HEK293T (cell line): ENCODE measurements at regions not wholly inside any gene's neighbourhood (a gene's known extent, or its start where the extent isn't known, plus 50 kb on each side); places are given as distances from the start of the nearest gene placed in this dataset.

Experiments
- CTCF ChIA-PET: fragments of 350-600 bp; formaldehyde crosslinking; extraction: SDS; loops from one replicate; lab custom pipeline; 2021; ENCODE audit warnings: antibody characterized with exemption, inconsistent platforms; lab: Yijun Ruan, JAX
- POLR2A ChIA-PET: fragments of 350-600 bp; formaldehyde crosslinking; extraction: SDS; loops from one replicate; lab custom pipeline; 2020; ENCODE audit warnings: antibody characterized with exemption, inconsistent platforms; lab: Yijun Ruan, JAX
- DNase-seq: peaks from one replicate; pipeline ENCODE4 v3.0.0; 2012; ENCODE audit warnings: mixed read lengths; ENCODE audit errors: extremely low spot score
- ARNT ChIP-seq: fragments of 450-650 bp; IDR thresholded peaks from 2 replicates; pipeline ENCODE4 v1.6.1; 2017; ENCODE audit warnings: mild to moderate bottlenecking
- BHLHE40 ChIP-seq: fragments of 450-650 bp; IDR thresholded peaks from 2 replicates; pipeline ENCODE4 v1.6.1; 2016; ENCODE audit warnings: mild to moderate bottlenecking, moderate library complexity, borderline replicate concordance
- CTBP1 ChIP-seq: fragments of 450-650 bp; IDR thresholded peaks from 2 replicates; pipeline ENCODE4 v1.6.1; 2016; ENCODE audit warnings: borderline replicate concordance
- ELF4 ChIP-seq: fragments of 450-650 bp; IDR thresholded peaks from 2 replicates; pipeline ENCODE4 v1.6.1; 2017; ENCODE audit warnings: antibody characterized with exemption
- FOXA1 ChIP-seq: fragments of 450-650 bp; IDR thresholded peaks from 2 replicates; pipeline ENCODE4 v1.6.1; 2016; ENCODE audit warnings: mild to moderate bottlenecking
- FOXK2 ChIP-seq: fragments of 450-650 bp; IDR thresholded peaks from 2 replicates; pipeline ENCODE4 v1.6.1; 2016; ENCODE audit warnings: mild to moderate bottlenecking
- FOXM1 ChIP-seq: fragments of 450-650 bp; IDR thresholded peaks from 2 replicates; pipeline ENCODE4 v1.6.1; 2017; ENCODE audit warnings: mild to moderate bottlenecking, borderline replicate concordance
- HDGF ChIP-seq: fragments of 450-650 bp; IDR thresholded peaks from 2 replicates; pipeline ENCODE4 v1.6.1; 2017; ENCODE audit warnings: antibody characterized with exemption, borderline replicate concordance
- L3MBTL2 ChIP-seq: fragments of 450-650 bp; conservative IDR thresholded peaks from 2 replicates; pipeline ENCODE4 v1.6.1; 2016; ENCODE audit warnings: mild to moderate bottlenecking
- LEF1 ChIP-seq: fragments of 450-650 bp; IDR thresholded peaks from 2 replicates; pipeline ENCODE4 v1.6.1; 2017; ENCODE audit warnings: mild to moderate bottlenecking, borderline replicate concordance
- NFRKB ChIP-seq: fragments of 450-650 bp; IDR thresholded peaks from 2 replicates; pipeline ENCODE4 v1.6.1; 2016; ENCODE audit warnings: mild to moderate bottlenecking, moderate library complexity
- SP1 ChIP-seq: fragments of 450-650 bp; IDR thresholded peaks from 2 replicates; pipeline ENCODE4 v1.6.1; 2017
- SUZ12 ChIP-seq: fragments of 450-650 bp; IDR thresholded peaks from 2 replicates; pipeline ENCODE4 v1.6.1; 2016; ENCODE audit warnings: mild to moderate bottlenecking
- TARDBP ChIP-seq: fragments of 450-650 bp; IDR thresholded peaks from 2 replicates; pipeline ENCODE4 v1.6.1; 2016
- ZNF384 ChIP-seq: fragments of 450-650 bp; IDR thresholded peaks from 2 replicates; pipeline ENCODE4 v1.6.1; 2016
- TF ChIP-seq, protein P1 (sequence below): fragments of 450-650 bp; IDR thresholded peaks from 2 replicates; pipeline ENCODE4 v1.6.1; 2016

DNA sequence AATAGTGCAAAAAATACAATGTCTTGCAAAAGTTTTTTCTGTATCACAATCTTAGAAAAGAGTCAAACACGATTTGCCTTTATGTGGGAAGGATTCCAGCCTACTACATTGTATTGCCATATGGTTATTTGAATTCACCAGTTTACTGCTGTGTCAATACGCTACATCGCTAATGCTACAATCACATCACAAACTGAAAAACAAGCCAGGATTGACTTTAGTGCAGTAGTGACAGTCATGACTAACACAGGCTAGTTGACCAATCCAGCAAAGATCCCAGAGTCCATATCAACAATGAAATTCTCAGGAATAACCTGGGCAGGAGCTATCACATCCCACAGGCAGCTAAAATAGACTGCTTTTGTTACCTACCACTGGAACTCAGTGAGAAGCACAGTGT lies 67.0 kb downstream of the IL12A start:
- CTCF ChIA-PET, result no interaction called here
- POLR2A ChIA-PET, result no interaction called here
- TF ChIP-seq LEF1 (no peak), ARNT (no peak), FOXK2 (no peak), L3MBTL2 (no peak), SP1 (no peak), HDGF (no peak), ZNF384 (no peak), BHLHE40 (no peak), NFRKB (no peak), ELF4 (no peak), FOXA1 (no peak), FOXM1 (no peak)
- TF ChIP-seq, protein P1, sequence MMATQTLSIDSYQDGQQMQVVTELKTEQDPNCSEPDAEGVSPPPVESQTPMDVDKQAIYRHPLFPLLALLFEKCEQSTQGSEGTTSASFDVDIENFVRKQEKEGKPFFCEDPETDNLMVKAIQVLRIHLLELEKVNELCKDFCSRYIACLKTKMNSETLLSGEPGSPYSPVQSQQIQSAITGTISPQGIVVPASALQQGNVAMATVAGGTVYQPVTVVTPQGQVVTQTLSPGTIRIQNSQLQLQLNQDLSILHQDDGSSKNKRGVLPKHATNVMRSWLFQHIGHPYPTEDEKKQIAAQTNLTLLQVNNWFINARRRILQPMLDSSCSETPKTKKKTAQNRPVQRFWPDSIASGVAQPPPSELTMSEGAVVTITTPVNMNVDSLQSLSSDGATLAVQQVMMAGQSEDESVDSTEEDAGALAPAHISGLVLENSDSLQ, result no peak
- no peak for DNase-seq

DNA sequence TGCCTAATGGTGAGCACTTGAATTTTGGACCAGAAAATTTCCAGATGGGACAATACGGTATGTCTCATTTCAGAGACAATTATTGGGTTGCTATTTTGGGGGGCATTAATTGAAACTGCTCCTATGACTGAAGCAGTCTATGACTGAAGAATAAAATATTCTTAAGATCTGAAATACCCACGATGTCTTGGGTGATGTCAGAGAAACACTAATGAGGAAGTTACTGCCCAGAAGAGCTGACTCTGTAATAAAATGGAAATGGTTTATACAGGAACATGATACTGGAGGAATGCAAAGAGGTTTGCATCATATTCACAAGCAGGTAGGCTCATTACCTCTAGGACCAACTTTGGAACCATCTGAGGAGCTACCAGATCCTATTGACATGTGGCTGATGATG lies 68.7 kb downstream of the IL12A start:
- CTCF ChIA-PET, result no interaction called here

DNA sequence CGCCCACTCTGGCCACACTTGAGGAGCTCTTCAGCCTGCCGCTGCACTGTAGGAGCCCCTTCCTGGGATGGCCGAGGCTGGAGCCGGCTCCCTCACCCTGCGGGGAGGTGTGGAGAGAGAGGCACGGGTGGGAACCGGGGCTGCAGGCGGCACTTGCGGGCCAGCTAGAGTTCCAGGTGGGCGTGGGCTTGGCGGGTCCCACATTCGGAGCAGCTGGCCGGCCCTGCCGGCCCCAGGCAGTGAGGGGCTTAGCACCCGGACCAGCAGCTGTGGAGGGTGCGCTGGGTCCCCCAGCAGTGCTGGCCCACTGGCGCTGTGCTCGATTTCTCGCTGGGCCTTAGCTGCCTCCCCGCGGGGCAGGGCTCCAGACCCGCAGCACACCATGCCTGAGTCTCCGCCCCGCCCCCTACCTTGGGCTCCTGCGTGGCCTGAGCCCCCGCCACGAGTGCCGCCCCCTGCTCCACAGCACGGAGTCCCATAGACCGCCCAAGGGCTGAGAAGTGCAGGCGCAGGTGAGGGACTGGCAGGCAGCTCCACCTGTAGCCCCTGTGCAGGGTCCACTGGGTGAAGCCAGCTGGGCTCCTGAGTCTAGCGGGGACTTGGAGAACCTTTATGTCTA lies 71.9 kb downstream of the IL12A start:
- DNase-seq, result no peak
- POLR2A ChIA-PET, result interaction anchor here (0.6 kb wide), 1 partner anchor 197 kb away, joined by 3 read pairs; no protein-coding TSS in a partner anchor
- TF ChIP-seq FOXA1 (no peak), FOXM1 (no peak), FOXK2 (no peak), NFRKB (no peak), BHLHE40 (no peak), SP1 (no peak), SUZ12 (no peak), CTBP1 (no peak), ARNT (no peak), LEF1 (no peak)
- CTCF ChIA-PET, result interaction anchor here (0.7 kb wide), 1 partner anchor 176 kb away, joined by 4 read pairs; no protein-coding TSS in a partner anchor

More for the DNA sequence above, 68.7 kb downstream of the IL12A start:
- POLR2A ChIA-PET, result no interaction called here
- TF ChIP-seq ELF4 (no peak), ZNF384 (no peak), ARNT (no peak), FOXM1 (no peak), CTBP1 (no peak), LEF1 (no peak), FOXA1 (no peak), BHLHE40 (no peak), FOXK2 (no peak)
- TF ChIP-seq, protein P1, result no peak
- no peak for DNase-seq

DNA sequence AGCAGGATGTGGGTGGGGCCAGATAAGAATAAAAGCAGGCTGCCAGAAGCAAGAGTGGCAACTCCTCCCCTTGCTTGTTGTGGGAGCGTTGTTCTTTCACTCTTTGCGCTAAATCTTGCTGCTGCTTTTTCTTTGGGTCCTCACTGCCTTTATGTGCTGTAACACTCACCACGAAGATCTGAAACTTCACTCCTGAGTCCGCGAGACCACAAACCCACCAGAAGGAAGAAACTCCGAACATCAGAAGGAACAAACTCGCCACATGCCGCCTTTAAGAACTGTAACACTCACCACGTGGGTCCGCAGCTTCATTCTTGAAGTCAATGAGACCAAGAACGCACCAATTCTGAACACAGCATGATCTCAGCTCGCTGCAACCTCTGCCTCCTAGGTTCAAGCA lies 72.9 kb downstream of the IL12A start:
- TF ChIP-seq, protein P1, result no peak
- no peak for TF ChIP-seq TARDBP
- no peak for TF ChIP-seq LEF1
- TF ChIP-seq FOXK2, result no peak
- TF ChIP-seq BHLHE40, result no peak
- no peak for TF ChIP-seq CTBP1
- TF ChIP-seq FOXA1, result no peak
- no peak for TF ChIP-seq FOXM1
- no peak for TF ChIP-seq SUZ12
- no peak for TF ChIP-seq ELF4
- TF ChIP-seq NFRKB, result no peak
- no peak for TF ChIP-seq ZNF384
- TF ChIP-seq HDGF, result no peak
- DNase-seq, result no peak
- CTCF ChIA-PET, result no interaction called here
- POLR2A ChIA-PET, result no interaction called here

DNA sequence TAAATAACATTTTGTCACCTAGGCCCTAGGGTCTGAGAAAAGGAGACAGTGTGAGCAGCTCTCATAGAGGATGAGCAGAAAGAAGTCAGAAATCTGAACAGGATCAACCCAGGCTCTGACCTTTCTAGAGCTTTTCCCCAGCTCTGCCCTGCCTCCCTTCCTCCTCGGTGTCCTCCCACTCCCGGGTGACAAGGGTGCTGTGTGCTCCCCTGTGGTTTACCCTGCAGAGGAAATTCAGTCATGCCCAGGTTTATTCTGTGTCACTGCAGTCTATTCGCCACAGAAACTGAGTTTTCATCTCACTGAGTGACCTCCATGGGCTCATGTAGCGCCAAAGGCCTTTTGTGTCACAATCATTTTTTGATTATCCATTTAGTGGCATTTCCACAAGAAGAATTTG lies 76.6 kb downstream of the IL12A start:
- TF ChIP-seq CTBP1 (no peak), FOXM1 (no peak), NFRKB (no peak), LEF1 (no peak), SP1 (no peak), ELF4 (no peak), ARNT (no peak), L3MBTL2 (no peak), ZNF384 (no peak)
- no peak for DNase-seq
- ChIA-PET POLR2A (no interaction called here), CTCF (no interaction called here)

DNA sequence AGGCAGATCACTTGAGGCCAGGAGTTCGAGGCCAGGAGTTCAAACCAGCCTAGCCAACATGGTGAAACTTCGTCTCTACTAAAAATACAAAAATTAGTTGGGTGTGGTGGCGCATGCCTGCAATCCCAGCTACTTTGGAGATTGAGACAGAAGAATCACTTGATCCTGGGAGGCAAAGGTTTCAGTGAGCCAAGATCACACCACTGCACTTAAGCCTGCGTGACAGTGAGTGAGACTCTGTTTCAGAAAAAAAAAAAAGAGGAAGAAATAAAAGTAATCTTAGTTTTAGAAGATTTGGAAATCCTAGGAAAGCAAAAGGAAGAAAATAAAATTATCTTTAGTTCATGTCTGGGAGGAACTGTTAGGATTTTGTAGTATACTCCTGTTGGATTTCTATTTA lies 77.2 kb downstream of the IL12A start:
- ChIA-PET POLR2A (no interaction called here), CTCF (no interaction called here)
- TF ChIP-seq TARDBP (no peak), FOXM1 (no peak), SP1 (no peak), BHLHE40 (no peak), L3MBTL2 (no peak), LEF1 (no peak), ARNT (no peak), FOXA1 (no peak), ZNF384 (no peak), FOXK2 (no peak), SUZ12 (no peak), CTBP1 (no peak), NFRKB (no peak), ELF4 (no peak), HDGF (no peak)
- TF ChIP-seq, protein P1, result no peak
- no peak for DNase-seq
